Embryonic facial prominence (tissue), 1 donor: ENCODE measurements at regions not wholly inside any gene's neighbourhood (a gene's known extent, or its start where the extent isn't known, plus 50 kb on each side); places are given as distances from the start of the nearest gene placed in this dataset.
A peak's percentile ranks its signal among the peaks of the same experiment; 100 is the strongest.

Experiments used
- DNase-seq: peaks from one replicate; pipeline ENCODE4 v3.0.0-alpha.2; 2016; ENCODE audit errors: extremely low spot score

DNA sequence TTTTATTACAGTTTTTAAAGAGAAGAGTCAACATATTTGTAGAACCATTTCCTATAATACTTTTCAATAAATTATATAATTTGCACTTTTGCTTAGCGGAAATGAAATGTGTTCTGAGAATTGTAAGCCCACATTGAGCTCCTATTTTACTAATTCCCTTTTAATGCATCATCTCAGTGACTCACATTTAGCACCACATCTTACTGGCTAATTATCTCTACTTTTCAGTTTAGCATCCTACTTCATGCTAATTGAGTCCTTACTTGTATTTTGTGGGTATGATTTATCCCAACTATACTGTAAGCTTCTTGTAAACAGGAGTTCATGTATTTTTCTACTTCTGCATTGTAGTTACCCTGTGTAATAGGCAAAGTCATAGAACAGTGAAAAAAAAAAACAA is 67.5 kb downstream of the TMX1 start:
- DNase-seq, result no peak

- DNase-seq, result no peak
Observed at GRCh38 chr14:51308866-51309265, 68.8 kb downstream of the TMX1 start.

- DNase-seq, result peak; percentile 56
Observed at GRCh38 chr14:51310505-51310944, 70.5 kb downstream of the TMX1 start.

- DNase-seq, result no peak
Observed at GRCh38 chr14:51314321-51315015, 74.4 kb downstream of the TMX1 start.

DNA sequence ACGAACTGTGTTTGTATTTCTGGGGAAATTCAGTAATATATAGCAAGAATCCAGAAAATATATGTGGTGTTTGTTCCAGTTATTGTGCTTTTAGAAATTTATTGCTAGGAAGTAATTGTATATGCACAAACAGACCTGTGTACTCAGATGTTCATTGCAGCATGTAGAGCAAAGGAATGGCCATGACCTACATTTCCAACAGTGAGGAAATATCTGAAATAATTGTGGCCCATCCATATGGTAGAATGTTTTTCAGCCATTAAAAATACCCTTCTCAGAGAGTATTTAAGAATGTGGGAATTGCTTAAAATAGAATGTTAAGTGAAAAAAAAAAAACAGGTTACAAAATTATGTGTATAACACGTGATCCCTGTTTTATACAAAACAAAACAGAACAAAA is 77.3 kb downstream of the TMX1 start:
- no peak for DNase-seq

DNA sequence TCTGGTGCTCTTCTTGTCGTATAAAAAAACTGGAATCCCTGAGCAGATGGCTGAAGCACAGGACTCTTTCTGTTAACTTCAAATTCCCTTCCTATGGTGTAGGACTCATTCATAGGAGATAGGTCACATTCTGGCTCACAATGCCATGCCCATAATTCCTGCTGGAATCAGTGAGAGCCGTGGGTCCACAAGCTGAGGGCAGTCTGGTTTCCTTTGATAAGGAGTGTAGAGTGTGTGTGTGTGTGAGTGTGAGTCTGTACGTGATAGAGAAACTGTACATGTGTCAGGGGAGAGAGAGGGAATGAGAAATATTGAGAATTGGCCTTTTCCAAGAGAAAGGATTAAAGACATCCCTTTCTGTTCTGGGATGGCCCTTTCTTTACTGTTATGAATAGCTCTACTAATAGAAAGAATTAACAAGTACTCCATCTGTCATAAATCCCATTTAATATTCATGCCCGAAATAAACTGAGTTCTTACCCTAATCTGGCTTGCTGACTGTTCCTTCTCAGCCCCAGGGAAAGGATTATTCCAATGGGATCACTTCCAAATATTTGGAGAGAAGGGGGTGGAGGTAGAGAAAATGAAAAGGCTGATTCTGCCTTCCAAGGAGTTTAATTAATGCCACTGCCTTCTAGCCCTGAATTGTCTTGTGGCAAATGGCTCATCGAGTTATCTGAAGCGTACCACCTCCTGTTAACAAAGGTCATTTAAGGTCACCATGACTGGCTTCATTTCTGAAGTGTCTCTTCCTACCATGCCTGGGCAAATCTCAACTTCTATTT is 79.0 kb downstream of the TMX1 start:
- no peak for DNase-seq

DNA sequence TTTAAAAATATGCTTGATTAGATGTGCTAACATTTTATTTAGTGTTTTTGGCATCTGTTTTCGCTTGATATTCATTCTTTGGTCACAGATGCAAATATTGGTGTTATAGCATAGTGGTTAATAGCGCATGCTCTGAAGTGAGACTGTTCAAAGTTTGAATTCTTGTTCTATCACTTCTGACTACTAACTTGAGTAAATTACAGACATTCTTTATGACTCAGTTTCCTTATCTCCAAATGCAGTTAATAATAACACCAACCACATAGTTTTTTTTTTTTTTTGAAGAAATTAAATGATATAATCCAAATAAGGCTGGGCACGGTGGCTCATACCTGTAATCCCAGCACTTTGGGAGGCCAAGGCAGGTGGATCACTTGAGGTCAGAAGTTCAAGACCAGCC is 81.0 kb downstream of the TMX1 start:
- no peak for DNase-seq

GRCh38 chr14:51323492-51323891 is 83.4 kb downstream of the TMX1 start:
- DNase-seq, result no peak

DNA sequence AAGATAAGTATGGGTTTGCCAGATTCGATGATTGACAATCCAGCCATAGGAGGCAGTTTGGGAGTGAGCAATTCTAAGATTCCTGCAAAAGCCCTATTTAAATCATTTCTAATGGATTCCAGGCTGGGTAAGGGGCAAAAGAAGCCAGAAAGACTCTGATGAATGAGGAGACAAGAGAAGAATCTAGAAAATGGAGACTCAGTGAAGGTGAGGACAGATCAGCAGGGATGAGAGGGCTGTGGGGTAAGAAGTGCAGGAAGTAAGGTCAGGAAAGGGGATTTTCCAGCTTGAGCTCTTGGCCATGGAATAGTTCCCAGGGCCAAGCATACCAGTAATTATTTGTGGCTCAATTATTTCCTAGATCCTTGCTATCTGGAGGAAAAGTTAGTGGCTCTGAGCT is 87.3 kb downstream of the TMX1 start:
- no peak for DNase-seq

GRCh38 chr14:51328064-51328771 is 88.2 kb downstream of the TMX1 start:
- DNase-seq, result no peak

DNA sequence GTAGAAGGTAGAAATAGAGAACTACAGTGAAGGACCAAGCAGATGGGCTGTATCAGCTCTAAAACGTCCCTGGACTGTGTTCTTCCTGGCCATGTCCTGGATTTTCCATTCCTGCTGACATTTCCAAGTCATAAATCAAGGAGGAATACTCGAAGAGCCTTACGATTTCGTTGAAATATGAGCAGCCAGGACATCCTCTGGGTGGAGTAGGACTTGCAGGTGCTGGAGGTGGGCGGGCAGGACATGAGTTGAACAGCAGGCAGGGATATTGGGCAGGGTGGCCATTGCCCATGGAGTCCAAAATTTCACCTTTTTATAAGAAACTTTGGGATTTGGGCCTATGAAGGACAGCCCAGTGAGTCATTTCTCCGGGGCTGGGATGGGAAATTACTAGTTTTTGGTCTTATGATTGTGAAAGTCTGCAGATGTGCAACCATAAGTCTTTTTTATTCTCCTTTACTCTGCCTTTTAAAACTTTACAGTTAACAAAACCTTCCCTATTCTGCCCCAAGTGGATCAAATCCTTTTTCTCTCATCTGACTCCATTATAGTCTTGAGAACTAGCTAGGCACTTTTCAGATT is 88.8 kb downstream of the TMX1 start:
- DNase-seq, result no peak

DNA sequence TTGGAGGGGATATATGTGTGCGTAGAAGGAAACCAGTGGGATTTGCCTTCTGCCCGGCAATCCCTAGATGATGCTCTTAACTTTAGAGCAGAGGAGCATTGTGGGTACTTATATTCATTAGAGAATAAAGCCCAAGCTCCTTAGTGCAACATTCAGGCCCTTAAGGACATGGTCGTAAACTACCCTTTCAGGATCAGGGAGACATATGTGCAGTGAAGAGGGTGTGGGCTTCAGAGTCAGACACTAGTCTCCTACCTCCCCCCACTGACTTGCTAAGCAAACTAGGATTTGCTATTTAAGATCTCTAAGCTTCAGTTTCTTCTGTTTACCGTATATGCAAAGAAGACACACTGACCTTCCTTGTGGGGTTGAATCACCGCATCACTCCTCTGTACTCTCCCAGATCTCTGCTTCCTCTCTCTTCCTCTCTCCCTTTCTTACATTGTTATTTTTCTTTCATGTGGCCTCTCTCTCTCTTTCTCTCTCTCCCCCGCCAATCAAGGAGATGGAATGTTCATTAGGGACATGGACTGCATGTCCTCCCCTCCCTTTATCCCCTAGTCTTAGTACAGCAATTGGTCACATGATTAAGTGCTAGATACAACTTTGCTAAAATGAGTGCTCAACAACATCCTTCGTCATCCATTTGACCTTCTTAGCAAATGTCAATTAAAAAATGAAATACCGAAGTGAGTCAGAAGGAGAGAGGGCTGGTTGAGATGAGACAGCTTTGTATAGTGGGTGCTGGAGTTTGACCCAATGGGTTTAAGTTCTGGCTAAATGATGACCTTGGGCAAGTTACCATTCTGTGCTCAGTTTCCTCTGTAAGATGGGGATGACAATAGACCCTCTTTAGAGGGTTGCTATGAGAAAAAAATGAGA is 91.7 kb downstream of the TMX1 start:
- no peak for DNase-seq

- DNase-seq, result no peak
Observed at GRCh38 chr14:51333299-51333698, 93.3 kb downstream of the TMX1 start.

DNA sequence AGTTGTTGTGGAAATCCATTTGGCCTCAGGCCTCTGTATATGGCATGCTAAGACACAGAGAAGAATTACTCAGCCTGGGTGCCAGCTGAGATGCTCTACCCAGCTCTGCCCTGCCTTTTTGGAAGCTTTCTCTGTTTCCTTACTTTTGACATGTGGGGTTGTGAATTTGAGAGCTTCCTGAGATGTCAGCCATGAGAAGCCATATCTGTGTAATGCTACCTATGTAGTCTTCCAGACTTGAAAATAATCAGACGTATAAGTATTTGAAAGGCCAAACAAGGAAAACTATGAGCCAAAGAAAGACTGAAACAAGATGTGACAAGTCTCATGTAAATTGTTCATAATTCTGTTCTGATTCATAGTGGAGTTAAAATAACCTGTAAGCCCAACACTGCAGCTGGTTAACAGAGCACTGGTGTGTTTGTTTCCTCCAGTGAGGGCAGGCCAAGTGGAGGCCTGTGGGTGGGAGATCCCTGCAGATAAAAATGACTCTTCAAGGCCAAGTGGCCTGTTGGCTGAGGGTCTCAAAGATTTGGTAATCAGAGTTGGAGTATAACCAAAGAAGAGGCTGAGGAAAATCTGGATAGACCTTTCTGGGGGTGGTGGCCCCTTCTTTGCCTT is 94.0 kb downstream of the TMX1 start:
- DNase-seq, result no peak

DNA sequence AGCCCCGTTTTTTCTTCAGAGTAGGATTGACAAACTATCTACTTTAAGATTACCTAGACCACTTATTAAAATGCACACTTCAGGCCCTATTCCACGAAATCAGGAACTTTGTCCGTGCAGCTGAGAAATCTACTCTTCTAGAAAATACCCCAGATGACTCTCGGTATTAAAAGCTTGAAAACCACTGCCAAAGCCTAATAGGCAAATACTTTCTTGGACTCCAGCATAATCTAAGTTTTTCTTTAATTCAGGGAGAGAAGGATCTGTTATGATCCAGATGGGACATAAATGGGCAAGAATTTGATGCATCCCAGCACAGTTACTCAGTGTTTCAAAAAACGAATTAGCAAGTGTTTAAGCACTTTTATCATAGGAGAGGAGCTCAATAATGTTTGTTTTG is 94.5 kb downstream of the TMX1 start:
- no peak for DNase-seq

- no peak for DNase-seq
Observed at GRCh38 chr14:51335531-51335930, 95.5 kb downstream of the TMX1 start.

DNA sequence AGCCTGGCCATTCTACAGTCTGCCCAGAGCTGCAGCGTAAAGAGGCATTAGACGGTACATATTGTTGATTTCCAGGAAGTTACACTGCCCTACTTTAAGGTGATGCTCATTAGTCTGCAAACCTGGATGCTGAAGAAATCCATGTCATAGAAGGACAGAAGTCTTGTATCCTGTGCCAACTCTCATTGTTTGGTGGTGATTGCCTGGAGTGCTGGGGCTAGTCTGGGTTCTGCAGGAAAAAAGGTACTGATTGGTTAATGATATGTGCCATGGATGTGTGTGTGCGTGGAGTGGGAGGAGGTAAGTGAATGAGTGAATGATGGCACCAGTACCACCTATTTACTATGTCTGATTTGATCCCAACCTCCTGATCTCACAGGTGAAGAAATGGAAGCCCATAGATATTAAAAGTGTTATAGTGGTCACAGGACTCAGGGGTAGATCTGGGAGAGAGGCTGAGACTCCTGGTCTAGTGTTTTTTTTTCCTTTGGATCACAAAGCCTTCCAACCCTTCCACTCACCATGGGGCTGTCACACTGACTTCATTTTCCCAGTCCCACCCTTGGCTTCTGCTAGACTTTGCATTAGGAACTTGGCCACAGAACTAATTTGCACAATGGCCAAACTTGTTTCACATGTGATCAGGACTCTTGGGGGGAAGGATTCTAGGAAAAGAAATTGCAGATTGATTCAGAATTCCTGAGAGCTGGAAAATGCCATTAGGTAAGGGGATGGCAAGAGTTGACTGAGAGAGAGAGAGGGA is 96.1 kb downstream of the TMX1 start:
- DNase-seq, result no peak

GRCh38 chr14:51336734-51337133 is 96.7 kb downstream of the TMX1 start:
- DNase-seq, result no peak

DNA sequence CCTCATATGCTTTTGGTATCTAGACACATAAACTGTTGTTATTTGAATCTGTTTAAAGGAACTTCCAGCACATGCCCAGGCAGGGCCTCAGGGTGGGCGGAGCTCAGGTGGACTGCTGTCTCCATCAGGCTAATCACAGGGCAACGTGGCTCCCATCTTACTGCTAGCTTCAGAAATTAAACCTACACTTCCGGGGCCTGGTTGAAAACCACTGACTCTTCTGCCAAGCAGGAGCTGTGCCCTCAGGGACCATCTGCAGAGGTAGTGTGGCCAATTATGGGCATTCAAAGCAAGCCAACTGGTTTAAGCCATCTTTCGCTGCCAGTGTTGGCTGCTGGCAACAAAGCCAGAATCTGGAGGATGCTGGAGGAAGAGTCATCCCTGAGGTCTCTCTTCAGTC is 97.5 kb downstream of the TMX1 start:
- no peak for DNase-seq

DNA sequence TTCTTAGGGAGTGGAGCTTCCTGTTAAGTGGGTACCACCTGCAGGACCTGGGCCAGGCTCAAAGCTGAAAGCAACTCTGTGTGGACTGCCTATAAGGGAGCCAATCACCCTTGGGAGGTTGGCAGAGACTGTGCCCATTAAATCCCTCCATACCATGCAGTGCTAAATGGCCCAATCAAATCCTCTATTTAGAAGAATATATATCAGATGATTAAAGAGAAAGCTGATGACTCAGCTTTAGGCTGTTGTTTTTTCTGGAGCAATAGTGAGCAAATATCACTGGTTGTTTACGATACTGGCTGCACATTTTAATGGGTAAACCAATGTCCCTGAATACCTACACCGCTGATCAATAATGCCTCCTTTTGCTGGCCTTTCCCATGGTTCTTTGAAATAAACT is 101.3 kb downstream of the TMX1 start:
- DNase-seq, result no peak
